Muscle of arm (tissue), 1 donor: ENCODE measurements at regions not wholly inside any gene's neighbourhood (a gene's known extent, or its start where the extent isn't known, plus 50 kb on each side); places are given as distances from the start of the nearest gene placed in this dataset.

ENCODE experiments used
- DNase-seq: peaks from one replicate; pipeline ENCODE4 v3.0.0-alpha.2; 2013

DNA sequence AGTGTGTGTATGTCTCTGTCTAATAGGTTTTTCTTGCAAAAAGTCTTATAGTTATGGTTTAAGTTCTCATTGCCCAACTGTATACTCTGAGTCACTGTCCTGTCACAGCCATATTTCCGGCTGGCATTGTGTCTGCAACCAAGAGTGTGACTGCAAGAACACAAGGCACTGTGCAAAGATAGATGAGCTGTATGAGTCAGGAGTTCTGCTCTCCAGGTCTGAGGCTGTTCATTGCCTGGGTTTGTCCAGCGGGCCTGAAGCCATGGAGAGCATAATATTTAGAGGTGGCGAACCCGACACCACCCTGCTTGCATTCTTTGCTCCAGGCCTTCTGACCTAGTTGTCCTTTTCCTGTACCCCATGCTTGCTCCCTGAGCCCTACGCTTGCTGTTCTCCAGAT lies 50.9 kb upstream of the CNIH3 start:
- DNase-seq: no peak

DNA sequence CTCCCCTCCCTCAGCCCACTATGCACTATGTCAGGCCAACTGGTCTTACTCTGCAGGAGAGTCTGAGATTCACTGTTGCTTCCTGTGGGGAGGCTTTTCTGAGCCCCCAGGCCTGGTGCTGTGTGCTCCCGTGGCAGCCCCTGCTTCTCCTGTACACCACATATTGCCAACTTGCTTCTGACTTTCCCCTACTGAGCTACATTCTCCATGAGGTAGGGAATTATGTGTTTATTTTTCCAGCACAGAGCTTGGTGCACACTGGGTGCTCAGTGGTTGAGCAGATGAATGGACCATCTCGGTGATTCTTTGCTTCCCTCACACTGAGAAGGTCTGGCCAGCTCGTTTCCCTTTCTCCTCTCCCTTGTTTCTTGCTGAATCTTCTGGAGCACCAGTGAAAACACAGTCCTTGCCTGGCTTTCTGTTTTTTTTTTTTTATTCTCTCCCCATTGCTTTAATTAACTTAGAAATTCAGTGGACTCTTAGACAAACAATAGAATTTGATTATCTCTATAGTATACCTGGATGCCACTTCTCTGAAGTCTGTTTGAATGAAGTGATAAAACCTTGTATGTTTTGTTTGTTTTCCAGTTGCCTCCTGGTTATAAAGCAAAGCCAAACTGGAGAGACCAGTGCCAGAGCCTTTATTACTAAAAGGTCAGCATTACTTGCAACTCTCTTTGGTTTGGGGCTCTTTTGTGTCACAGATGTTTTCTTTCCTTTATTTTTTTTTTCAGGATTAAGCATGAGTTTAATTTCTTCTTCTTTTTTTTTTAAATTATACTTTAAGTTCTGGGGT lies 50.3 kb upstream of the CNIH3 start:
- no peak for DNase-seq
